ENCODE measurements at regions not wholly inside any gene's neighbourhood (a gene's known extent, or its start where the extent isn't known, plus 50 kb on each side); places are given as distances from the start of the nearest gene placed in this dataset.

GRCh38 chr5:167673942-167674341, 617.5 kb upstream of the WWC1 start:
- TF ChIP-seq CTCF (IDR thresholded peaks at IDR 0.05), result no peak

GRCh38 chr5:167678481-167678880, 613.0 kb upstream of the WWC1 start:
- TF ChIP-seq CTCF (IDR thresholded peaks at IDR 0.05), result no peak

- TF ChIP-seq CTCF (IDR thresholded peaks at IDR 0.05), result no peak
Measured at GRCh38 chr5:167684251-167684650, 607.2 kb upstream of the WWC1 start.

- TF ChIP-seq CTCF (IDR thresholded peaks at IDR 0.05), result no peak
Measured at GRCh38 chr5:167688341-167689130, 602.9 kb upstream of the WWC1 start.

- TF ChIP-seq CTCF (IDR thresholded peaks at IDR 0.05), result no peak
Measured at GRCh38 chr5:167694325-167695147, 596.9 kb upstream of the WWC1 start.

- no peak for TF ChIP-seq CTCF (IDR thresholded peaks at IDR 0.05)
Measured at GRCh38 chr5:167696558-167697314, 594.7 kb upstream of the WWC1 start.

- no peak for TF ChIP-seq CTCF (IDR thresholded peaks at IDR 0.05)
Measured at GRCh38 chr5:167699432-167699831, 592.0 kb upstream of the WWC1 start.

Measured in LNCAP (cell line).